Parathyroid adenoma (tissue), 2 donors: ENCODE measurements at regions not wholly inside any gene's neighbourhood (a gene's known extent, or its start where the extent isn't known, plus 50 kb on each side); places are given as distances from the start of the nearest gene placed in this dataset.

Source experiments
- H2AFZ ChIP-seq: fragments of 300-600 bp; sonication (generic); one replicate; pipeline ENCODE4 v1.7.0; 2017; ENCODE audit warnings: antibody characterized with exemption, mild to moderate bottlenecking
- H3K27ac ChIP-seq: fragments of 300-600 bp; sonication (generic); one replicate; pipeline ENCODE4 v1.7.0; 2017
- H3K27me3 ChIP-seq: fragments of 300-600 bp; sonication (generic); one replicate; pipeline ENCODE4 v1.7.0; 2017; ENCODE audit warnings: low read length; ENCODE audit not compliant: control insufficient read depth, insufficient read depth
- H3K36me3 ChIP-seq: fragments of 300-600 bp; sonication (generic); one replicate; pipeline ENCODE4 v1.7.0; 2017; ENCODE audit warnings: low read length; ENCODE audit not compliant: control insufficient read depth, insufficient read depth
- H3K4me1 ChIP-seq: fragments of 300-600 bp; sonication (generic); one replicate; pipeline ENCODE4 v1.7.0; 2017; ENCODE audit warnings: control low read depth
- H3K4me2 ChIP-seq: fragments of 300-600 bp; sonication (generic); one replicate; pipeline ENCODE4 v1.7.0; 2017; ENCODE audit warnings: low read length
- H3K4me3 ChIP-seq: fragments of 300-600 bp; sonication (generic); one replicate; pipeline ENCODE4 v1.7.0; 2017; ENCODE audit warnings: low read depth, low read length
- H3K79me2 ChIP-seq: fragments of 300-600 bp; sonication (generic); one replicate; pipeline ENCODE4 v1.7.0; 2017; ENCODE audit warnings: control low read depth
- H3K9ac ChIP-seq: fragments of 300-600 bp; sonication (generic); one replicate; pipeline ENCODE4 v1.7.0; 2017; ENCODE audit warnings: mild to moderate bottlenecking
- H3K9me3 ChIP-seq: fragments of 300-600 bp; sonication (generic); one replicate; pipeline ENCODE4 v1.7.0; 2017; ENCODE audit warnings: low read length; ENCODE audit not compliant: control insufficient read depth
- TF ChIP-seq, protein P1 (sequence below): fragments of 300-600 bp; sonication (generic); IDR thresholded peaks from one replicate; pipeline ENCODE4 v1.7.0; 2017; ENCODE audit warnings: antibody characterized with exemption, mild to moderate bottlenecking
- donor health status: primary hyperparathyroidism.

DNA sequence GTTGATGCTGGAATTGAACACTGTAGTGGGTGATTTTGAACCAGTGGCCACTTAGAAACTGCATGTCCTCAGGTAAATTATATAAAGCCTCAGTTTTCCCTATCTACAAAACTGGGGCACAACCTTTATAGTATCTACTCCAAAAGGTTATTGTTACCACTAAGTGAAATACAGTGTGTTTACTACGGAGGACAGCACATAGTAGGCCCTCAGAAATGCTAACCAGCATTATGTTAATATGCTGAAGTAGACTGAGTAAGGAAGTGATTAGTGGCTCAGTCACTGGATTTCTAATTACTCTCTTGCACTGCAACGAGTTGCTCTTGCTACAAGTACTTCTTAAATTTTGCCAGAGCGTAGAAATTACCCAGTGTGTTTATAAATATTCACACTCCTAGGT, 139.5 kb downstream of the HAUS1 start:
- Histone ChIP-seq H3K36me3 (no peaks in the 10 kb centered on the region), H3K4me2 (no peak overlapping the region), H3K27me3 (no peaks in the 10 kb centered on the region), H2AFZ (no peak overlapping the region), H3K9me3 (no peaks in the 10 kb centered on the region), H3K79me2 (peaks cover 36% of the 10 kb centered on the region), H3K9ac (no peak overlapping the region), H3K27ac (no peak overlapping the region), H3K4me1 (no peaks in the 10 kb centered on the region), H3K4me3 (no peak overlapping the region)
- TF ChIP-seq, protein P1, sequence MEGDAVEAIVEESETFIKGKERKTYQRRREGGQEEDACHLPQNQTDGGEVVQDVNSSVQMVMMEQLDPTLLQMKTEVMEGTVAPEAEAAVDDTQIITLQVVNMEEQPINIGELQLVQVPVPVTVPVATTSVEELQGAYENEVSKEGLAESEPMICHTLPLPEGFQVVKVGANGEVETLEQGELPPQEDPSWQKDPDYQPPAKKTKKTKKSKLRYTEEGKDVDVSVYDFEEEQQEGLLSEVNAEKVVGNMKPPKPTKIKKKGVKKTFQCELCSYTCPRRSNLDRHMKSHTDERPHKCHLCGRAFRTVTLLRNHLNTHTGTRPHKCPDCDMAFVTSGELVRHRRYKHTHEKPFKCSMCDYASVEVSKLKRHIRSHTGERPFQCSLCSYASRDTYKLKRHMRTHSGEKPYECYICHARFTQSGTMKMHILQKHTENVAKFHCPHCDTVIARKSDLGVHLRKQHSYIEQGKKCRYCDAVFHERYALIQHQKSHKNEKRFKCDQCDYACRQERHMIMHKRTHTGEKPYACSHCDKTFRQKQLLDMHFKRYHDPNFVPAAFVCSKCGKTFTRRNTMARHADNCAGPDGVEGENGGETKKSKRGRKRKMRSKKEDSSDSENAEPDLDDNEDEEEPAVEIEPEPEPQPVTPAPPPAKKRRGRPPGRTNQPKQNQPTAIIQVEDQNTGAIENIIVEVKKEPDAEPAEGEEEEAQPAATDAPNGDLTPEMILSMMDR: no peak

DNA sequence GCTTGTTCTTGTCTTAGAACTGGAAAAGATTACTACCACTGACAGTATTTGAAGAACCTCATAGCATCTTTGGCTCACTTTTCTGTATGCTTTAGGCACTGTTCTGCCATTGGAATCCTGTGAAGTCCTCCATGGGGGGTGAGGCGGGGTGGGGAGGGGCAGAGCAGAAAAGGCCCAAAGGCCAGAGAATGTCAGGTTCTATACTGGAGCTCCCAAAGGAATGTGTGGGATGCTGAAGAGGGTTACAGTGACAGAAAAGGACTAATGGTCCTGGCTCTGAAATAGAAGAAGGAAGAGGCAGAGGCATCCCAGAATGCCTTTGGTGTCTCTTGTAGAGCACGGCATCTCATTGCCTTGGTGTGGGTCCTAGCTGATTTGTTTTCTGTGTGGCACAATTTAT, 141.9 kb downstream of the HAUS1 start:
- H3K4me1 ChIP-seq: peaks cover 16% of the 10 kb centered on the region
- no peaks in the 10 kb centered on the region for H3K27me3 ChIP-seq
- TF ChIP-seq, protein P1: no peak

DNA sequence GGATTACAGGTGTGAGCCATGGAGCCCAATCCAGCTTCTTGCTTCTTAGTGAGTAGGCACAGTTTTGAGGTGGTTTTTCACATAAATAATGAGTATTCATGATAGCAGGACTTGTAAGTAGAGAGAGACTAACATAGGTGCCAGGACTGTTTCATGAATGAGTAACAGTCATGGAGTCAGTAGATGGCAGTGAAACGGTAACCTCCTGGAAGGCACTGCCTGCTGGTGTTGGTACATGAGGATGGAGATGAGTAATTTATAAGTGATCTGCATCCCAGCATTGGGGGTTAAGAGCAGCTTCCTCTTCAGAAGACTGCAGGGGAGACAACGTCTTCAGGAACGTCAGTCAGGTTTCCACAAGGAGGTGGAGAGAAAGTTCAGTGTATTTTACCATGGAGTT, 143.8 kb downstream of the HAUS1 start:
- H3K4me2 ChIP-seq: no peak overlapping the region
- no peaks in the 10 kb centered on the region for H3K9me3 ChIP-seq
- H3K4me1 ChIP-seq: peaks cover 16% of the 10 kb centered on the region
- no peak overlapping the region for H3K9ac ChIP-seq
- no peak overlapping the region for H3K4me3 ChIP-seq
- H3K27me3 ChIP-seq: no peaks in the 10 kb centered on the region
- no peaks in the 10 kb centered on the region for H3K36me3 ChIP-seq
- H2AFZ ChIP-seq: no peak overlapping the region
- no peak overlapping the region for H3K27ac ChIP-seq
- H3K79me2 ChIP-seq: peaks cover 40% of the 10 kb centered on the region
- TF ChIP-seq, protein P1: no peak

More for the DNA sequence above, 141.9 kb downstream of the HAUS1 start:
- Histone ChIP-seq H3K9me3 (no peaks in the 10 kb centered on the region), H3K9ac (no peak overlapping the region), H3K4me2 (no peak overlapping the region), H3K27ac (no peak overlapping the region), H3K79me2 (peaks cover 38% of the 10 kb centered on the region), H2AFZ (no peak overlapping the region), H3K4me3 (no peak overlapping the region), H3K36me3 (no peaks in the 10 kb centered on the region)

DNA sequence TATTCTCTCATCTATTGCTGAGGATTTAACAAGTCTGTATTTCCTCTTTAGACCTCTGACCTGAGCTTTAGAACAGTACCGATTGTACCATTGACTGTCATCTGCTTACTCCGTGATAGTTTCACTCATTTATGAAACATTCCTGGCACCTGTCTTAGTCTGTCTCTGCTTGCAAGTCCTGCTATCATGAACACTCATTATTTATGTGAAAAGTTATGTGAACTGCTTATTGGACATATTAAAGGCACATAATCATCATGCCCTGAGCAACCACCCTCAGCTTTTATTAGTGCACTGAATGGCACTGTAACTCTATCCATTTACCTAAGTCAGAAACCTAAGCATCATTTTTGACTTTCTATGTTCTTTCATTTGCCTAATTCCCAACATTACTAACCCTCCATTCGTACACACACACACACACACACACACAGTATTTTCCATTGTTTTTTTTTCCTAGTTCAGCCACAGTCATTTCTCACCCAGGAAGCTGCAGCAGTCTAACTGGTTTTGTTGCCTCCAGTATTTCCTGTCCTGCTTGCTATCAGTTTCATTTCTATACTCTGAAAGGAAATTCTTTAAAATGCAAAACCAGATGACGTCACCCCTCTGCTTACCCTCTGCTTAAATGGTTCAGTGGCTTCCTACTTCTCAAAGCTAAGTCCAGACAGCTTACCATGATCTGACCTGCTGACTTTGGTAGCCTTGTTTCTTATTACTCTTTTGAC, 146.1 kb downstream of the HAUS1 start:
- Histone ChIP-seq H3K4me3 (peak overlapping the region; percentile 6), H3K27ac (peak overlapping the region; percentile 70)
- TF ChIP-seq, protein P1: no peak

DNA sequence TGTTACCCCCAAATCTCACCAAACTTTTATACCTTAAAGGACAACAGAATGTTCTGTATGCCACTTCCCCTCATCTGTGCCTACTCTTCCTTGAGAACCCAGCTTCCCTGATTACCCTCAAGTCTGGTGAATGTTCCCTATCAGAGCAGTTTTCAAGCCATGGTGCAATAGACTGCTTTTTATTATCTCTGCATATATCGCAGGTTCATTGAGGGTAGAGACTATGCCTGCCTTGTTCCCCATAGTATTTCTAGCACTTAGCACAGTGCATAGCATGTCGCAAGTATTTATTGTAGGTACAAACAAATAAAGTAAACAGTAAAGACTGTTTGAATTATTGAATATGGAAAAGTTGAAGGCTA, 146.6 kb downstream of the HAUS1 start:
- TF ChIP-seq, protein P1: no peak
- no peak overlapping the region for H2AFZ ChIP-seq
- H3K4me3 ChIP-seq: peak overlapping the region; percentile 6
- H3K9ac ChIP-seq: no peak overlapping the region
- H3K4me2 ChIP-seq: peak overlapping the region; percentile 56
- H3K4me1 ChIP-seq: peaks cover 18% of the 10 kb centered on the region
- peaks cover 27% of the 10 kb centered on the region for H3K79me2 ChIP-seq
- H3K27me3 ChIP-seq: no peaks in the 10 kb centered on the region
- no peaks in the 10 kb centered on the region for H3K36me3 ChIP-seq
- no peaks in the 10 kb centered on the region for H3K9me3 ChIP-seq
- peak overlapping the region; percentile 70 for H3K27ac ChIP-seq

More for the DNA sequence above, 146.1 kb downstream of the HAUS1 start:
- no peaks in the 10 kb centered on the region for H3K9me3 ChIP-seq
- H3K9ac ChIP-seq: no peak overlapping the region
- peaks cover 18% of the 10 kb centered on the region for H3K4me1 ChIP-seq
- H3K79me2 ChIP-seq: peaks cover 29% of the 10 kb centered on the region
- no peaks in the 10 kb centered on the region for H3K36me3 ChIP-seq
- no peaks in the 10 kb centered on the region for H3K27me3 ChIP-seq
- H3K4me2 ChIP-seq: peak overlapping the region; percentile 56
- H2AFZ ChIP-seq: no peak overlapping the region
